GM19043 (cell line): ENCODE measurements at regions not wholly inside any gene's neighbourhood (a gene's known extent, or its start where the extent isn't known, plus 50 kb on each side); places are given as distances from the start of the nearest gene placed in this dataset.

Experiments used
- ATAC-seq: cut with Tn5 transposase; IDR thresholded peaks from one replicate; pipeline ENCODE4 v1.9.1; 2021; ENCODE audit warnings: low read depth; ENCODE audit not compliant: unreplicated experiment

- no peak for ATAC-seq
Measured at GRCh38 chr2:220641137-220641536, 931.0 kb downstream of the EPHA4 start.

- no peak for ATAC-seq
Measured at GRCh38 chr2:220646424-220646823, 925.7 kb downstream of the EPHA4 start.

- no peak for ATAC-seq
Measured at GRCh38 chr2:220648628-220649027, 923.5 kb downstream of the EPHA4 start.

GRCh38 chr2:220653776-220654175, 918.3 kb downstream of the EPHA4 start:
- no peak for ATAC-seq

- no peak for ATAC-seq
Measured at GRCh38 chr2:220654322-220654721, 917.8 kb downstream of the EPHA4 start.

GRCh38 chr2:220660277-220661145, 911.6 kb downstream of the EPHA4 start:
- no peak for ATAC-seq

GRCh38 chr2:220662431-220662830, 909.7 kb downstream of the EPHA4 start:
- no peak for ATAC-seq

GRCh38 chr2:220663065-220663464, 909.0 kb downstream of the EPHA4 start:
- no peak for ATAC-seq

GRCh38 chr2:220664272-220665107, 907.6 kb downstream of the EPHA4 start:
- no peak for ATAC-seq

- no peak for ATAC-seq
Measured at GRCh38 chr2:220665108-220665471, 907.0 kb downstream of the EPHA4 start.

- no peak for ATAC-seq
Measured at GRCh38 chr2:220669324-220669723, 902.8 kb downstream of the EPHA4 start.

- no peak for ATAC-seq
Measured at GRCh38 chr2:220670511-220670910, 901.6 kb downstream of the EPHA4 start.

GRCh38 chr2:220673151-220673874, 898.8 kb downstream of the EPHA4 start:
- ATAC-seq: no peak

- no peak for ATAC-seq
Measured at GRCh38 chr2:220674033-220674432, 898.1 kb downstream of the EPHA4 start.

GRCh38 chr2:220676695-220677094, 895.4 kb downstream of the EPHA4 start:
- no peak for ATAC-seq

- ATAC-seq: no peak
Measured at GRCh38 chr2:220678943-220679342, 893.2 kb downstream of the EPHA4 start.

GRCh38 chr2:220682616-220683015, 889.5 kb downstream of the EPHA4 start:
- no peak for ATAC-seq

GRCh38 chr2:220684099-220684498, 888.0 kb downstream of the EPHA4 start:
- no peak for ATAC-seq

- peak; percentile 87 for ATAC-seq
Measured at GRCh38 chr2:220687231-220687843, 884.8 kb downstream of the EPHA4 start.

- no peak for ATAC-seq
Measured at GRCh38 chr2:220695397-220696279, 876.5 kb downstream of the EPHA4 start.
